Uterus (tissue), 3 donors: ENCODE measurements at regions not wholly inside any gene's neighbourhood (a gene's known extent, or its start where the extent isn't known, plus 50 kb on each side); places are given as distances from the start of the nearest gene placed in this dataset.

Experiments used
- DNase-seq, 2 donors: peaks; one replicate each; pipeline ENCODE4 v3.0.0-alpha.2; 2019 to 2020
- H3K27ac ChIP-seq, 2 donors: fragments of 200-600 bp; sonication (generic); 1 replicate in 1 of 2; 2 replicates in 1 of 2; pipeline ENCODE4 v1.5.1; 2016 to 2018
- H3K27me3 ChIP-seq, 2 donors: fragments of 200-600 bp; sonication (generic); one replicate each; pipeline ENCODE4 v1.5.1; 2018 to 2019; ENCODE audit warnings: control low read depth in 1 of 2
- H3K36me3 ChIP-seq, 2 donors: fragments of 200-600 bp; sonication (generic); one replicate each; pipeline ENCODE4 v1.5.1; 2019; ENCODE audit warnings: control low read depth in 1 of 2
- H3K4me1 ChIP-seq, 2 donors: fragments of 200-600 bp; sonication (generic); one replicate each; pipeline ENCODE4 v1.5.1; 2018 to 2019; ENCODE audit warnings: control low read depth in 1 of 2
- H3K4me3 ChIP-seq, 2 donors: fragments of 200-600 bp; sonication (generic); 1 replicate in 1 of 2; 2 replicates in 1 of 2; pipeline ENCODE4 v1.5.1; 2018 to 2019; ENCODE audit warnings: mild to moderate bottlenecking in 1 of 2
- H3K9me3 ChIP-seq, 2 donors: fragments of 200-600 bp; sonication (generic); one replicate each; pipeline ENCODE4 v1.5.1; 2019; ENCODE audit warnings: control low read depth in 1 of 2
- CTCF ChIP-seq, 4 experiments: fragments of 200-600 bp in 2 of 4; fragments of 450-650 bp in 2 of 4; sonication (generic) in 2 of 4; IDR thresholded peaks; one replicate each; pipeline ENCODE4 v1.5.1; 2016 to 2019; ENCODE audit warnings: antibody characterized with exemption in 4 of 4, mild to moderate bottlenecking in 2 of 4, moderate library complexity in 1 of 4
- POLR2A ChIP-seq, 2 donors: fragments of 450-650 bp; IDR thresholded peaks; one replicate each; pipeline ENCODE4 v1.6.1; 2016; ENCODE audit warnings: antibody characterized with exemption in 2 of 2, mild to moderate bottlenecking in 1 of 2, moderate library complexity in 1 of 2
- intact Hi-C: fragments of 100-400 bp; cut with DNase I; formaldehyde crosslinking; loops from one replicate; pipeline ENCODE4 v1.15.1; 2023; ENCODE audit warnings: low total_unique reads
- donor health status: DM: yes; HTN: yes; CAD: no.

- intact Hi-C loops = no loop called here
- Histone ChIP-seq H3K36me3 (no peaks in the 10 kb centered on the region), H3K4me3 (no peak overlapping the region), H3K4me1 (no peaks in the 10 kb centered on the region), H3K27ac (no peak overlapping the region), H3K27me3 (no peaks in the 10 kb centered on the region), H3K9me3 (no peaks in the 10 kb centered on the region)
- TF ChIP-seq CTCF (IDR thresholded peaks at IDR 0.05) = no peak
- no peak for TF ChIP-seq POLR2A (IDR thresholded peaks at IDR 0.05)
- DNase-seq = no peak
These were observed 115.4 kb upstream of the USP29 start for GRCh38 chr19:57004418-57004817.

DNA sequence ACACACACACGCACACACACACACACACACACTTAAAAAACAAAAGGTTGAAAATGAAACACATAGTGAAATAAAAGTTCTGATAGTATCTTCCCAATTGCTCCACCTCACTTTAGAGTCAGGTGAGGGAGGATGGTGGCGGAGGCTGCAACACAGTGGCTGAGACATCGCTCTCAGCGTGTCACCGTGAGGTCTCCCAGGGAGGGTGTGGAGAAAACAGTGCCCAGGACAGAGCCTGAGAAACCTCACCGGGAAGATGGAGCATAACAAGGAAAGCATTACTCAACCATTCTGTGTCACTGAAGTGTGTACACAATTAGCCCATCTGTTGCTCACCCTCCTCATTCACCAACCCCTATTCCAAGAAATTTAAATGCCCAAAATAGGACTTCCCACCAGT lies 111.4 kb upstream of the USP29 start:
- no peak overlapping the region for H3K4me3 ChIP-seq
- no peak for DNase-seq
- H3K27me3 ChIP-seq = no peaks in the 10 kb centered on the region
- H3K36me3 ChIP-seq = no peaks in the 10 kb centered on the region
- no peaks in the 10 kb centered on the region for H3K4me1 ChIP-seq
- no peak overlapping the region for H3K27ac ChIP-seq
- no peaks in the 10 kb centered on the region for H3K9me3 ChIP-seq
- intact Hi-C loops = no loop called here
- TF ChIP-seq CTCF (IDR thresholded peaks at IDR 0.05) (no peak), POLR2A (IDR thresholded peaks at IDR 0.05) (no peak)

GRCh38 chr19:57010541-57010940 lies 109.2 kb upstream of the USP29 start:
- TF ChIP-seq CTCF (IDR thresholded peaks at IDR 0.05) = no peak
- TF ChIP-seq POLR2A (IDR thresholded peaks at IDR 0.05) = no peak
- no peak overlapping the region for H3K27ac ChIP-seq
- H3K27me3 ChIP-seq = no peaks in the 10 kb centered on the region
- H3K4me3 ChIP-seq = no peak overlapping the region
- DNase-seq = no peak
- H3K9me3 ChIP-seq = no peaks in the 10 kb centered on the region
- H3K36me3 ChIP-seq = no peaks in the 10 kb centered on the region
- intact Hi-C loops = no loop called here
- no peaks in the 10 kb centered on the region for H3K4me1 ChIP-seq

- H3K36me3 ChIP-seq = no peaks in the 10 kb centered on the region
- intact Hi-C loops = no loop called here
- TF ChIP-seq POLR2A (IDR thresholded peaks at IDR 0.05) (no peak), CTCF (IDR thresholded peaks at IDR 0.05) (no peak)
- H3K4me3 ChIP-seq = no peak overlapping the region
- no peaks in the 10 kb centered on the region for H3K27me3 ChIP-seq
- H3K4me1 ChIP-seq = no peaks in the 10 kb centered on the region
- peak overlapping the region in 1 of 2 donors; percentile 10 for H3K27ac ChIP-seq
- peak in 1 of 2 donors; percentile 22 for DNase-seq
- H3K9me3 ChIP-seq = no peaks in the 10 kb centered on the region
These were observed 103.7 kb upstream of the USP29 start for GRCh38 chr19:57016076-57016475.

DNA sequence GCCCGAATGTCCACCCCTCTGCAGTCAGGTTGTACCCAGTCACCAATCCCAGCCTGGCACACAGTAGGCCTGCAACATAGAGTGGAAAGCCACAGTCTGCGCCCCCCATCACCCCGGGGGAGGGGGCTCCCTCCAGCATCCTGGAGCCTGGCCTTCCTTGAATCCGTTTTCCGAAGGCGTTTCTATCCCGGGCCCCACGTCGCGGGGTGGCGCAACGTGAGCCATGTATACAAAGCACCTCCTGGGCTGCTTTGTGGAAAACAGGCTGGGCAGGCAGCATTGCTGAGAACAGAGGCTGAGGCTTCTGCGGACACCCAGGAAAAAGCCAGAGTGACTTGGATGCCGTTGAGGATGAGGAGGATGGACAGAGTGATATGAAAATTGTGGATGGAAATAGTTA lies 103.3 kb upstream of the USP29 start:
- Histone ChIP-seq H3K4me1 (no peaks in the 10 kb centered on the region), H3K9me3 (no peaks in the 10 kb centered on the region), H3K4me3 (no peak overlapping the region), H3K27ac (peak overlapping the region in 1 of 2 donors; percentile 10), H3K27me3 (no peaks in the 10 kb centered on the region), H3K36me3 (no peaks in the 10 kb centered on the region)
- no peak for DNase-seq
- intact Hi-C loops = no loop called here
- TF ChIP-seq CTCF (IDR thresholded peaks at IDR 0.05) (no peak), POLR2A (IDR thresholded peaks at IDR 0.05) (no peak)
